ENCODE measurements at regions not wholly inside any gene's neighbourhood (a gene's known extent, or its start where the extent isn't known, plus 50 kb on each side); places are given as distances from the start of the nearest gene placed in this dataset.

GRCh38 chr2:217220228-217221013, 360.6 kb upstream of the TNP1 start:
- H3K36me3 ChIP-seq, result no peaks in the 10 kb centered on the region
- peaks cover 42% of the 10 kb centered on the region for H3K27me3 ChIP-seq
- peak in 1 of 2 donors; percentile 66 for DNase-seq (ENCODE audit: low read depth in 1 of 2, low spot score in 1 of 2)
- no peak overlapping the region for H3K27ac ChIP-seq
- no peaks in the 10 kb centered on the region for H3K9me3 ChIP-seq (ENCODE audit: low read depth)
- H3K4me1 ChIP-seq (ENCODE audit: low read depth), result peaks cover 8% of the 10 kb centered on the region
- TF ChIP-seq, protein P1, sequence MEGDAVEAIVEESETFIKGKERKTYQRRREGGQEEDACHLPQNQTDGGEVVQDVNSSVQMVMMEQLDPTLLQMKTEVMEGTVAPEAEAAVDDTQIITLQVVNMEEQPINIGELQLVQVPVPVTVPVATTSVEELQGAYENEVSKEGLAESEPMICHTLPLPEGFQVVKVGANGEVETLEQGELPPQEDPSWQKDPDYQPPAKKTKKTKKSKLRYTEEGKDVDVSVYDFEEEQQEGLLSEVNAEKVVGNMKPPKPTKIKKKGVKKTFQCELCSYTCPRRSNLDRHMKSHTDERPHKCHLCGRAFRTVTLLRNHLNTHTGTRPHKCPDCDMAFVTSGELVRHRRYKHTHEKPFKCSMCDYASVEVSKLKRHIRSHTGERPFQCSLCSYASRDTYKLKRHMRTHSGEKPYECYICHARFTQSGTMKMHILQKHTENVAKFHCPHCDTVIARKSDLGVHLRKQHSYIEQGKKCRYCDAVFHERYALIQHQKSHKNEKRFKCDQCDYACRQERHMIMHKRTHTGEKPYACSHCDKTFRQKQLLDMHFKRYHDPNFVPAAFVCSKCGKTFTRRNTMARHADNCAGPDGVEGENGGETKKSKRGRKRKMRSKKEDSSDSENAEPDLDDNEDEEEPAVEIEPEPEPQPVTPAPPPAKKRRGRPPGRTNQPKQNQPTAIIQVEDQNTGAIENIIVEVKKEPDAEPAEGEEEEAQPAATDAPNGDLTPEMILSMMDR (IDR thresholded peaks at IDR 0.05; ENCODE audit: low read depth, low read length), result no peak
- H3K4me3 ChIP-seq, result no peak overlapping the region

DNA sequence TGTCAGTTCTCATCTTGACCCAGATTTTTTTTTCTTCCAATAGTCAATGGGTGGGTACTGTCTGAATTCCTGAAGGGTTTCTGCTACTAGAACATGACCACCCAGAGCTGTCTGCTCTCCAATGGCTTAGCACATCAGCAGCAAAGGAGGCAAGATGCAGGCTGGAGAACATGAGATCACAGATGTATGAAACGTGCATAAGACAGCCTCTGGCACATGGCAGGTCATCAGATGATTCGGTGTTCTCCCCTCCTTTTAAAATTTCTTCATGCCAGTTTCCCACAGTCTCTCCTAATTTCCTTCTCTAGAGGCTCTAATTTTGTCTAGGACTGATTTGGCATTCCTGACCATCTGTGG, 359.3 kb upstream of the TNP1 start:
- Histone ChIP-seq H3K9me3 (ENCODE audit: low read depth) (no peaks in the 10 kb centered on the region), H3K36me3 (no peaks in the 10 kb centered on the region), H3K27me3 (peaks cover 38% of the 10 kb centered on the region), H3K4me3 (no peak overlapping the region), H3K4me1 (ENCODE audit: low read depth) (peaks cover 8% of the 10 kb centered on the region), H3K27ac (no peak overlapping the region)
- no peak for DNase-seq (ENCODE audit: low read depth in 1 of 2, low spot score in 1 of 2)
- TF ChIP-seq, protein P1 (IDR thresholded peaks at IDR 0.05; ENCODE audit: low read depth, low read length), result no peak

DNA sequence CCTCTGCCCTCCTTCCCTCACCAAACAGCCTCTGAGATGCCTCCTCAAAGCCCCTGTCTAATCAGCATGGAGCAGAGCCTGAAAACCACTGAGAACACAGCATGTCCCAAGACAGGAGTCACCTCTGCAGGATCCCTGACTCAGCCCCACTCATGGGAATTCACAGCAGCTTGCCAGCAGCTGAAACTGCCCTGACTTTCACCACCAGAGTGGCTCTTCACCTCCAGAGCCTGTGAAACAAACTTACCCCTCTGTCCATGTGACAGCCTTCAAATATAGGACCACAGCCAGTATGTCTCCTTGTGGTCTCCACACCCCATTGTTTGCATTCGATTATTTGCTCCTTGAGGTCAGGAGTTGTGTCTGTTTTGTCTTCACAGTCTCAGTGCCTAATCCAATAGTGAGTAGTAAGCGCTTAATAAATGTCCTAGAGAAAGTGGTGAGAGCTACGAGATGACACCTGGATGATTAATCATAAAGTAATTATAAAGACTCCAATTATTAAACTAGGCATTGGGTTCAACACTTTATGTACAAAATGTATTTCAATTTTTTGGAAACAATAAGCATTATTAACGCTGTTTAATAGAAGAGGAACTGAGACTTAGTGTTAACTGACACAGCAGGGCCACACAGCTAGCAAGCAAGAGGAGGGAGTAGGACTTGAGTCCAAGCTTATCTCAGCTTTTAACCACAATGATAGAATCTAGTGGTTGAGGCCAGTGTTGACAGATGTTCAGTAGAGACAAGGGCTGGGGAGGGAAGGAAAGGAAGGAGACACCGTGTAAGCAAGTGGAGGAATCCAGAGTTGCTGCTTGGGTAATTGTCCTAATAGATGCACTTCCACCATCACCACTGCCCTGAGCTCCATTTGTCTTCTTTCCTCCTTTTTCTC, 358.7 kb upstream of the TNP1 start:
- Histone ChIP-seq H3K36me3 (no peaks in the 10 kb centered on the region), H3K4me1 (ENCODE audit: low read depth) (peaks cover 8% of the 10 kb centered on the region), H3K9me3 (ENCODE audit: low read depth) (no peaks in the 10 kb centered on the region), H3K27me3 (peaks cover 38% of the 10 kb centered on the region), H3K27ac (no peak overlapping the region), H3K4me3 (no peak overlapping the region)
- TF ChIP-seq, protein P1 (IDR thresholded peaks at IDR 0.05; ENCODE audit: low read depth, low read length), result no peak
- DNase-seq (ENCODE audit: low read depth in 1 of 2, low spot score in 1 of 2), result peak in 1 of 2 donors; percentile 85

DNA sequence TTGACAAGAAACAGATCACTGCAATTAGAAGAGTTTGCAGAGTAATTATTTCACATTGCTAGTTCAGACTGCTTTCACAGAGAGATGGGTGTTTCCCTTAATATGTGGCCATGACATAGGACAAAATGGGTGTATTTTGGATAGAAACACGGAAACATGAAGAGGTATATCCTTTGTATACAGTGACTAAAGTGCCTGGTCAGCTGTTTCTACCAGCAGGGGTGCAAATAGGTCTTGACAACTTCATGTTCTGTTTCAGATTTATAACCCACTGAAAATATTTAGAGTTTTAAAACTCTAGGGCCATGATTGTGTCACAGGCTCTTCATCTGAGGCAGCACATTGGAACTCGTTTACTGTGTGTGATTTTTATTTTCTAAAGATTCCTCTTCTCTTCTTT, 357.1 kb upstream of the TNP1 start:
- TF ChIP-seq, protein P1 (IDR thresholded peaks at IDR 0.05; ENCODE audit: low read depth, low read length), result no peak
- Histone ChIP-seq H3K27me3 (peaks cover 28% of the 10 kb centered on the region), H3K4me1 (ENCODE audit: low read depth) (peaks cover 8% of the 10 kb centered on the region), H3K9me3 (ENCODE audit: low read depth) (no peaks in the 10 kb centered on the region), H3K36me3 (no peaks in the 10 kb centered on the region), H3K4me3 (no peak overlapping the region), H3K27ac (no peak overlapping the region)
- DNase-seq (ENCODE audit: low read depth in 1 of 2, low spot score in 1 of 2), result no peak

GRCh38 chr2:217216316-217216715, 356.5 kb upstream of the TNP1 start:
- no peak overlapping the region for H3K27ac ChIP-seq
- no peaks in the 10 kb centered on the region for H3K9me3 ChIP-seq (ENCODE audit: low read depth)
- TF ChIP-seq, protein P1 (IDR thresholded peaks at IDR 0.05; ENCODE audit: low read depth, low read length), result no peak
- H3K4me1 ChIP-seq (ENCODE audit: low read depth), result peaks cover 8% of the 10 kb centered on the region
- peaks cover 22% of the 10 kb centered on the region for H3K27me3 ChIP-seq
- H3K4me3 ChIP-seq, result no peak overlapping the region
- DNase-seq (ENCODE audit: low read depth in 1 of 2, low spot score in 1 of 2), result no peak
- no peaks in the 10 kb centered on the region for H3K36me3 ChIP-seq
